Hepatocyte (in vitro differentiated cells): ENCODE measurements at regions not wholly inside any gene's neighbourhood (a gene's known extent, or its start where the extent isn't known, plus 50 kb on each side); places are given as distances from the start of the nearest gene placed in this dataset.

Experiments
- EZH2 ChIP-seq: fragments of 200-600 bp; sonication (generic); IDR thresholded peaks from 2 replicates; pipeline ENCODE4 v1.6.1; 2016; ENCODE audit warnings: antibody characterized with exemption, mild to moderate bottlenecking, borderline replicate concordance
- TF ChIP-seq, protein P1 (sequence below): fragments of 200-600 bp; sonication (generic); IDR thresholded peaks from 2 replicates; pipeline ENCODE4 v1.5.1; 2016; ENCODE audit warnings: antibody characterized with exemption, mild to moderate bottlenecking; ENCODE audit not compliant: poor library complexity

DNA sequence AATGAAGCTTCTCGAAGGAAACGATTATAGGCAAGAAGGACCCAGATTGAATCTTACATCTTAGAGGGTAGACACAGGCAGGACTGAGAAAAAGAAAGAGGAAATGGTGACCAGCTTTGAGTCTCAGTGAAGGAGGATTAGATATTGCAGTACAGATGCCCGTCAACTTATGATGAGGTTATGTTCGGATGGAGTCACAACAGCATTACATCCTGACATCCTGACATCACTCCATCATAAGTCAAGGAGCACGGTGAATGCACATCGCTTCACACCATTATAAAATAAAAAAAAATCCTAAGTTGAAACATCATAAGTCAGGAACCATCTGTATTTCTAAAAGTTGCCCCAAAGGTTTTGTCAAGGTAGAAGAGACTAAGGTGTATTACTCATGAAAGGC lies 312.3 kb upstream of the PLXNA2 start:
- TF ChIP-seq, protein P1, sequence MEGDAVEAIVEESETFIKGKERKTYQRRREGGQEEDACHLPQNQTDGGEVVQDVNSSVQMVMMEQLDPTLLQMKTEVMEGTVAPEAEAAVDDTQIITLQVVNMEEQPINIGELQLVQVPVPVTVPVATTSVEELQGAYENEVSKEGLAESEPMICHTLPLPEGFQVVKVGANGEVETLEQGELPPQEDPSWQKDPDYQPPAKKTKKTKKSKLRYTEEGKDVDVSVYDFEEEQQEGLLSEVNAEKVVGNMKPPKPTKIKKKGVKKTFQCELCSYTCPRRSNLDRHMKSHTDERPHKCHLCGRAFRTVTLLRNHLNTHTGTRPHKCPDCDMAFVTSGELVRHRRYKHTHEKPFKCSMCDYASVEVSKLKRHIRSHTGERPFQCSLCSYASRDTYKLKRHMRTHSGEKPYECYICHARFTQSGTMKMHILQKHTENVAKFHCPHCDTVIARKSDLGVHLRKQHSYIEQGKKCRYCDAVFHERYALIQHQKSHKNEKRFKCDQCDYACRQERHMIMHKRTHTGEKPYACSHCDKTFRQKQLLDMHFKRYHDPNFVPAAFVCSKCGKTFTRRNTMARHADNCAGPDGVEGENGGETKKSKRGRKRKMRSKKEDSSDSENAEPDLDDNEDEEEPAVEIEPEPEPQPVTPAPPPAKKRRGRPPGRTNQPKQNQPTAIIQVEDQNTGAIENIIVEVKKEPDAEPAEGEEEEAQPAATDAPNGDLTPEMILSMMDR = no peak
- TF ChIP-seq EZH2 = no peak
